ENCODE measurements at regions not wholly inside any gene's neighbourhood (a gene's known extent, or its start where the extent isn't known, plus 50 kb on each side); places are given as distances from the start of the nearest gene placed in this dataset.

DNA sequence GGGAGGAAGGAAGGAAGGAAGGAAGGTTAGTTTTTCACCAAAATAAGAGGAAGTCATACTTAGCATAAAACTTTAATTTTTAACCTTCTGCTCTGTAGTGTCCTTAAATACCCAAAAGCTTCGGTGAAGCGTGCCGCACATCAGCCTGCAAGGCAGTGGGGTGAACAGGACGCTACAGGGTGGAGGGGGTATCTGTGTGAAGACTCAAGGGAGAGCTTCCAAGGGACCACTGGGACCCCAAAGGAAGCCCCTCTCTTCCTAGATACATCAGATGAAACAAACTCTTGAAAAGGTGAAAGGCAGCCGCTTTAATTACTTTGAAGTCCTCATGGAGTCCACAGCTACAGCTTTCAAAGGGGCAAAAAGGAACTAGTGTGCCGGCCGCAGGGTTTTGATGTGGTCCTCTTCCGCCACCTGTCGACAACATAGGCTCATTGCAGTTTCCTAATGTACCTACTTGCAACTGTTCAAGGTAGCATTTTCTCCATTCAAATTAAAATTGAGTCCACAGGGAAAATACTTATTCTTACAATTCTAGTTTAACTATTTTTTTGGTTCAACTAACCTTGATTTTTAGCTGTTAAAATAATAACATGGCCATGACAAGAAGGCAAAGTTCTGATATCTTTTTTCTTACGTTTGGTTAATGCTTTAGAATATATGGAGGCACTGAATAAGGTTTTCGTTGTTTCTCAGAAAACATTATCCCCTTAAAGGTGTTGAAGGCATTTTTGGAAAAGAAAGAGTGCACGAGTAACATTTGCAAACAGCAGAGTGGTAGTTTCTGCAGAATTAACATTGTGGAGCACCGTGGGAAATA, 135.0 kb upstream of the RIPOR2 start:
- H3K9me3 Mint-ChIP-seq, result peaks cover 0 to 1% of the 10 kb centered on the region in 2 donors
- ATAC-seq (replicated peaks) (peak; percentile 94 to 95), DNase-seq (peak; percentile 71)
- no peaks in the 10 kb centered on the region for H3K36me3 Mint-ChIP-seq
- peak overlapping the region; percentile 83 to 85 for H3K4me3 Mint-ChIP-seq
- H3K27me3 Mint-ChIP-seq, result no peaks in the 10 kb centered on the region
- peak overlapping the region; percentile 94 for H3K27ac Mint-ChIP-seq
- peaks cover 3 to 5% of the 10 kb centered on the region in 2 donors for H3K4me1 Mint-ChIP-seq

DNA sequence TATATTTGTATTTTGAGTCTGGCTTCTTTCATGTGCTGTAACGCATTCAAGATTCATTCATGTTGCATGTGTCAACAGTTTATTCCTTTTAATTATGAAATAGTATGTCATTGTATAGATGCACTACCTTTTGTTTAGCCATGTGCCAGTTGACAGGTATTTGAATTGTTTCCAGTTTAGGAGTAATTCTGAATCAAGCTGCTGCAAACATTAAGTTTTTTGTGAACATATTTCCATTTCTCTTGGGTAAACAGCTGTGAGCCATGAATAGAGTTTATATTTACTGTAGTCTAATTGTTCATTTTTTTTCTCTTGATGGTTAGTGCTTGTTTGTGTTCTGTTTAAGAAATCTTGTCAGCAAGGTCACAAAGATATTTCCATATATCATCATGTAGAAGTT, 142.4 kb upstream of the RIPOR2 start:
- no peak for DNase-seq
- Mint-ChIP-seq H3K36me3 (peaks cover 0 to 4% of the 10 kb centered on the region in 2 donors), H3K27me3 (no peaks in the 10 kb centered on the region), H3K9me3 (no peaks in the 10 kb centered on the region), H3K4me3 (no peak overlapping the region), H3K4me1 (peaks cover 4 to 5% of the 10 kb centered on the region in 2 donors), H3K27ac (no peak overlapping the region)
- ATAC-seq (replicated peaks), result no peak

DNA sequence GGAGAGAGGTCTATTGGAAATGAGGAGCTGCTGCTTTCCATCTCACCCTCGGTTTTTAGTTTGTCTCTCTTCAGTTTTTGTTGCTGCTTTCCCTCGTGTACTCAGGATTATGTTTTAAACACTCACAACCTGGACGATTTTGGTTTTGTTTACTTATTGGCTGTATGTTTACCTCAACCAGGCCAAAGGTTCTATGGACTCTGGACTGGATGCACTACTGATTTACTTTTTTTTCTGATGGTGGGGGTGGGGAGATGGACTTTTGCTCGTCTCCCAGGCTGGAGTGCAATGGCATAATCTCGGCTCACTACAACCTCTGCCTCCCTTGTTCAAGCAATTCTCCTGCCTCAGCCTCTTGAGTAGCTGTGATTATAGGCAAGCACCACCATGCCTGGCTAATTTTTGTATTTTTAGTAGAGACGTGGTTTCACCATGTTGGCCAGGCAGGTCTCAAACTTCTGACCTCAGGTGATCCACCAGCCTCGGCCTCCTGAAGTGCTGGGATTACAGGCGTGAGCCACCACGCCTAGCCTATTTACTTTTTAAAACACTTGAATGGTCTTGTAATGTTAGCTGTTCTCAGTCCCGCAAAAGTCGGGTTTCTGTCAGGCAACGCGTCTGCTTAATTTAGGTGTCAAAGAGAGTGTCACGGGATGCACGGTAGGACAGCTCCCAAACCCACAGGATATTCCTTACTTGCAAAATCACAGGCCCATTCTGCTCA, 148.2 kb upstream of the RIPOR2 start:
- ATAC-seq (replicated peaks), result no peak
- Mint-ChIP-seq H3K4me1 (peaks cover 5 to 6% of the 10 kb centered on the region in 2 donors), H3K9me3 (no peaks in the 10 kb centered on the region), H3K27me3 (no peaks in the 10 kb centered on the region), H3K36me3 (peaks cover 1 to 4% of the 10 kb centered on the region in 2 donors), H3K27ac (no peak overlapping the region), H3K4me3 (no peak overlapping the region)
- DNase-seq, result no peak

DNA sequence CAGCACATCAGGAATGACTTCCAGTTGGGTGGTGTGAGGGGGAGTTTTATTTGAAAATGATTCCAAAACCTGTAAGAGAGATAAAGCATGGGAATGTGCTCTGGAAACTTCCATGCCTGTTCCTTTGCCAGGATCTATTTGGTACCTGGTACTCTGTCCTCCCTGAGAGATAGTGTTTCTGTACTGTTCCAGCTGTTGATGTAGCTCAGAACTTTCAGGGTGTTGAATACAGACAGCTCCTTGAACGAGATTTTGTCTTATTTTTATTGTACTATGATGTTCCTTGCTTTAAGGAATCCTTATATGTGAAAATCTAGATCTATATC, 148.7 kb upstream of the RIPOR2 start:
- DNase-seq, result no peak
- Mint-ChIP-seq H3K9me3 (no peaks in the 10 kb centered on the region), H3K27me3 (no peaks in the 10 kb centered on the region), H3K36me3 (peaks cover 3 to 7% of the 10 kb centered on the region in 2 donors), H3K4me1 (peaks cover 9 to 10% of the 10 kb centered on the region in 2 donors), H3K4me3 (no peak overlapping the region), H3K27ac (no peak overlapping the region)
- no peak for ATAC-seq (replicated peaks)

DNA sequence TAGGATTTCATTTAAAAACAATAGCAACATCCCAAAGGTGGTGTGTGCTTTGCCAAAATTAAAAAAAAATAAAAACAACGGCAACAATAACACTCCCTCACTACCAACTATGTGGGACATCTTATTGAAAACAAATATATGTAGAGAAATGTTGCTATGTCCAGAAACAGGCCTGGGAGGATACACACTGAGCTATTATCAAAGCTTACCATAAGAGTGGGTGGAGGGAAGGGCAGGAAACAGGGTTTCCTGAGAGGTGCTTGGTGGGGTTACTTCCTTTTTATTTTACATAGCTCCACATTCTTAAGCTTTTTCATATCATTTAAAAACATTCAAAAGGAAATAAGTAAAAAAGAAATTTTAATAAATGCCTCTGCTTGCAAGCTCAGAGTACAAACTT, 150.0 kb upstream of the RIPOR2 start:
- Mint-ChIP-seq H3K36me3 (peaks cover 4 to 7% of the 10 kb centered on the region in 2 donors), H3K4me3 (no peak overlapping the region), H3K4me1 (peaks cover 8 to 13% of the 10 kb centered on the region in 2 donors), H3K27ac (no peak overlapping the region), H3K9me3 (no peaks in the 10 kb centered on the region), H3K27me3 (no peaks in the 10 kb centered on the region)
- peak; percentile 76 to 78 for ATAC-seq (replicated peaks)
- no peak for DNase-seq

DNA sequence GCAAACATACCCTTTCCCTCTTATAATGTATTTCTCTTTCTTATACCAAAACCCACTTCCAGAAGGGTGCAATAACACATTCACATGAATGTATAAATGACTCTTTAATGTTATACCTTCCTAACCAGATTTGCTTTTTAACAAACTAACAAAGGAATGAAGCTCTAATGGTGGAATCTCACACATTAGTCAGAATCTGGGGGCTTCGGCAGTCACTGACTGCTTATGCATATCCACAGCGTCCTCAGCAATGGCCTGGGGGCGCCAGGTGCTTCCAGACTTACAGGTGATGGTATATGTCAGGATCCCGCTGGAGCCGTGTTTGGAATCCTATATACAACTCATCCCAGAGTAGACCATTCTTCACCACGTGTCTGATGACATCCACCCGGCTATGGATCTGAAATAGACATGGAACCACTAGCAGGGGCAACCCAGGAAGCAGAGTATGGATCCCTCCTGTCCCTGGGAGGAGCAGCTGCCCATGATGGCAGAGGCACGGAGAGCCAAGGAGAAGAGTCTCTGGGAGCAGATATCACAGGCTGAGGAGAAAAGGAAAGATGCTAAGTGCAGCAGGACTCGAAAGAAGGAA, 150.8 kb upstream of the RIPOR2 start:
- Mint-ChIP-seq H3K9me3 (no peaks in the 10 kb centered on the region), H3K4me3 (no peak overlapping the region), H3K27me3 (no peaks in the 10 kb centered on the region), H3K36me3 (peaks cover 4 to 7% of the 10 kb centered on the region in 2 donors), H3K27ac (no peak overlapping the region), H3K4me1 (peaks cover 7 to 13% of the 10 kb centered on the region in 2 donors)
- DNase-seq, result no peak
- ATAC-seq (replicated peaks), result no peak

DNA sequence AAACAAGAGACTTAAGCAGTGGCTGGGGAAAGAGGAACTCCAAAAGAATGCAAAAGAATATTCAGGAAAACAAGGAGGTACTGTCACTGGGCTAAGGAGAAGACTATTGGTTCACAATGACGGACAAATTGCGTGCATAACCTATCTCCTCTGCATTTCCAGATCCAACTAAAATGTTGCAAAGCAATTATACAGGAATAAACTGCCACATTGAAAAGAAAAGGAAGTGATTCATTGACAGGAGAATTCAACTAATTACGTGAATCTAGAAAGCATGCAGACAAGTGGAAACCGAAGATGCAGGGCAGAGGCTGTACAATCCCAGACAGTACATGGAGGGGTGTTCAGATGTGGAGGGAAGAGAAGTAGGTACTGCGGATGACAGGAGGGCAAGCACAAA, 152.8 kb upstream of the RIPOR2 start:
- Mint-ChIP-seq H3K36me3 (peaks cover 12% of the 10 kb centered on the region in 2 donors), H3K4me1 (peaks cover 7 to 13% of the 10 kb centered on the region in 2 donors), H3K4me3 (no peak overlapping the region)

DNA sequence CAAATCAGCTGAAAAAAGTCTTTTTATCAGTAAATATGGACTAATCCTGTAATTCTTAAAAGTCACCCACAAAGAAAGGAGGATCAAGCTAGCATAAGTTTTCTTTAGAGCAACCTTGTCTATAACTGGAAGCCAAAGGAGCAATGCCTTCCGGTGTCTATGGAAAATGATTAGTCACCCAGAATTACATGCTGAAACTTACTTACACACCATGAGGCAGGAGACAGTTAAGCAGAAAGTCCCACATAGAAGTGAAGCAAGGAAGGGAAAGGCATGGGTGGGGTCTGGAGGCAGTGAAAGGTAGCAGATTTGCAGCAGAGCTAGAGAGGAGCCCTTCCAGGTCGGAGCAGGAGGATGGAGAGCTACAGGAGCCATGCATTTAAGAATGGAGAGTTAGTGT, 153.7 kb upstream of the RIPOR2 start:
- ATAC-seq (replicated peaks) (no peak), DNase-seq (no peak)
- Mint-ChIP-seq H3K4me1 (peaks cover 7 to 13% of the 10 kb centered on the region in 2 donors), H3K36me3 (peaks cover 12 to 13% of the 10 kb centered on the region in 2 donors), H3K27ac (no peak overlapping the region), H3K9me3 (no peaks in the 10 kb centered on the region), H3K4me3 (no peak overlapping the region), H3K27me3 (no peaks in the 10 kb centered on the region)

More for the DNA sequence above, 152.8 kb upstream of the RIPOR2 start:
- Mint-ChIP-seq H3K9me3 (no peaks in the 10 kb centered on the region), H3K27ac (no peak overlapping the region), H3K27me3 (no peaks in the 10 kb centered on the region)
- DNase-seq, result no peak
- no peak for ATAC-seq (replicated peaks)

DNA sequence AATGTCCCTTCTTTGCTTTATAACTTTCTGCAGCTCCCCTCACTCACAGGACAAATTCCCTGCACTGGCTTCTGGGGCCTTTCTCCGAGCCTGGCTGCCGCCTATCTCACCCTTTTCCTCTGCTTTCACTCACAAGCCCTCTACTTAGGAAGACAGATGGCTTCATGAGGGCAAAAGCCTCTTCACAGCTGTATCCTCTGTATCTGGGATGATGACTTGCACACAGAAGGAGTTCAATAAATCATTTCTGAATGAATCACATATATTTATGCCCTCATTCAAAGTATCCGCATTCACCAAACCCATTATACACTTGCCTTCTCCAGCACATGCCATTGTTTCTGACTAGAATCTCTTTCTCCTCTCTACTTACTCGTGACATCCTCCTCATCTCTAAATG, 159.0 kb upstream of the RIPOR2 start:
- H3K36me3 Mint-ChIP-seq, result peaks cover 18 to 24% of the 10 kb centered on the region in 2 donors
- peaks cover 0 to 1% of the 10 kb centered on the region in 2 donors for H3K4me1 Mint-ChIP-seq
- H3K27ac Mint-ChIP-seq, result no peak overlapping the region
- H3K9me3 Mint-ChIP-seq, result no peaks in the 10 kb centered on the region
- no peak for ATAC-seq (replicated peaks)
- no peak for DNase-seq
- no peak overlapping the region for H3K4me3 Mint-ChIP-seq
- no peaks in the 10 kb centered on the region for H3K27me3 Mint-ChIP-seq

DNA sequence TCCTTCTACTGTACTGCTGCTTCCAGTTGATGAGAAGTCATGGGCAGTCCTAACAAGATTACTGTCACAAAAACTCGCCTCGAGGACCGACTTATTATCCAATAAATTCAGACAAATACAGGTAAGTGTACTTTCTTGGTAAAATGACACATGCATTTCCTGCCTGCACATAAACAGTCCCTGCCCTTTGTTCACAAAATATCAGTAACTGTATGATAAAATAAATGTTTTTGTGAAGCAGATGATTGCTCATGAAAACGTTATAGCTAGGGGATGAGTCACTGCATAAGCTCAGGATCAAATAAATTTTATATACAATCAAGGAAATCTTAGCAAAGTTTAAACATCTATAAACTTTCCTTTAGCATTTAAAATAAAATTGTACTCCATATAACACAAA, 164.5 kb upstream of the RIPOR2 start:
- H3K9me3 Mint-ChIP-seq, result no peaks in the 10 kb centered on the region
- DNase-seq, result no peak
- H3K4me3 Mint-ChIP-seq, result no peak overlapping the region
- no peak overlapping the region for H3K27ac Mint-ChIP-seq
- no peaks in the 10 kb centered on the region for H3K27me3 Mint-ChIP-seq
- ATAC-seq (replicated peaks), result no peak
- H3K36me3 Mint-ChIP-seq, result peaks cover 3 to 16% of the 10 kb centered on the region in 2 donors
- H3K4me1 Mint-ChIP-seq, result no peaks in the 10 kb centered on the region

DNA sequence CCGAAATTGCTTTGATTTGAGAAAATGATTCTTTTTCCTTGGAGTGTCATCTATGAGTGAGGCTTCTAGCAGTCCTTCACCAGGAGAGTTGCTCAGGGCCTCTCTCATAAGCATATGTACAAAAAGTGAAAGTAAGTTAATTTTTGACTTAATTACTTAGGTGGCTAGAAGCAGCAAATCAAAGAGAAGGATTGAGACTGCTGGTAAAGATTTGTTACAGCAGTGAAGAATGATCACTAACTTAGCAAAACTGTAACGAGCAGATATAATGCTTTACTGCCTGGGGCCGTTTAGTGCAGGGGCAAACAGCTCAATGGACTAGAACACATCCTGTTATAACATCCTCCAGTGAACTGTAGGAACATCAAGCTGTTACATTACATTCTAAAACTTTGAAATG, 167.8 kb upstream of the RIPOR2 start:
- Mint-ChIP-seq H3K9me3 (no peaks in the 10 kb centered on the region), H3K27me3 (no peaks in the 10 kb centered on the region), H3K4me1 (peaks cover 13 to 24% of the 10 kb centered on the region in 2 donors), H3K4me3 (no peak overlapping the region), H3K36me3 (peaks cover 16 to 42% of the 10 kb centered on the region in 2 donors), H3K27ac (no peak overlapping the region)
- no peak for DNase-seq
- no peak for ATAC-seq (replicated peaks)

DNA sequence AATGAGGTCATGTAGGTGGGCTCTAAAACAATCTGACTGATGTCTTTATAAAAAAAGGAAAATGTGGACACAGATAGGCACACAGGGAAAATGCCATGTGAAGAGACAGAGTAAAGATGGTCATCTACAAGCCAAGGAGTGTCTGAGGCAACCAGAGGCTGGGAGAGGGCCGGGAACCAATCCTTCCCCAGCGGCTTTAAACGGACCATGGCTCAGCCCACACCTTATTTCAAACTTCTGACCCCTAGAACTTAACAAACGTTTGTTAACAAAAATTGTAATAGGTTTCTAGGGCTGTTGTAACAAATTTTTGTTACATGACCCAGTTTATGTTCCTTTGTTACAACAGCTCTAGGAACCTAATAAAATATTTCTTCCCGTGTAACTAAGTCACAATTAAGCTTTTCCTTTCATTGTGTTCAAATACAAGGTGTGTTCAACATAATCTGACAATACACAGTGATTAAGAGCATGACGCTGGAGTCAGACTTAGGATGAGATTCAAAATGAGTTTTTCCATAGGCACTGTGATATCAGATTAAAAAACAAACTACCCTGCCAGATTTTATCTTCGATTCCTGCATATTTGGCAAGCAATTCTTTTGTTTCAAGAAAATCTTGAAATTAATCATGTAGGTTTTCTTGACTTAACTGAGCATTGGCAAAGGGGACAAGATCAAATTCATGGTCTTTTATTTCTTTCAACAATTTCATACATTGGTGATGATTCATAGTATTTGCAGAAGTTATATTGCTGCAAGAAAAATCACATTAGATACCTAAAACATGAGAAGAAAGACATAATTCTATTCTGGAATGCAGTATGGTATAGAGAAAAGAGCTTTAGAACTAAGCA, 169.5 kb upstream of the RIPOR2 start:
- no peak for ATAC-seq (replicated peaks)
- H3K9me3 Mint-ChIP-seq, result no peaks in the 10 kb centered on the region
- H3K36me3 Mint-ChIP-seq, result peaks cover 20 to 48% of the 10 kb centered on the region in 2 donors
- no peak for DNase-seq
- H3K4me3 Mint-ChIP-seq, result no peak overlapping the region
- H3K27me3 Mint-ChIP-seq, result no peaks in the 10 kb centered on the region
- H3K27ac Mint-ChIP-seq, result no peak overlapping the region
- peaks cover 13 to 24% of the 10 kb centered on the region in 2 donors for H3K4me1 Mint-ChIP-seq

DNA sequence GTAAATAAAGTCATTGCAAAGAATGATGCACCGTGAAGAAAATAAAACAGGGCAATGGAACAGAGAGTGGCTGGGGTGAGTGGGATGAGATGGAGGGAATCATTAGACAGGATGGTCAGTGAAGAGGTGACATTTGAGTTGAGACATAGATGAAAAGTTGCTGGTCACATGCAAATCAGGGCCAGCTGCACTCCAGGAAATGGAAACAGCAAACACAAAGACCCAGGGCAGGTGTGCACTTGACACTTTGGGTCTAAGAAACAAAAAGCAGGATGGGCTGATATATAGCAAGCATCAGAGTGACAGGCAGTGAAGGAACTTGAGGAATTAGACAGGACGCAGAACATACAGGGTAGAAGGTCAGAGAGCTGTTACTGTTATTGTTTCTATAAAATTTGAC, 171.5 kb upstream of the RIPOR2 start:
- no peaks in the 10 kb centered on the region for H3K9me3 Mint-ChIP-seq
- H3K27me3 Mint-ChIP-seq, result no peaks in the 10 kb centered on the region
- peaks cover 13 to 24% of the 10 kb centered on the region in 2 donors for H3K4me1 Mint-ChIP-seq
- DNase-seq (no peak), ATAC-seq (replicated peaks) (no peak)
- H3K27ac Mint-ChIP-seq, result no peak overlapping the region
- H3K4me3 Mint-ChIP-seq, result no peak overlapping the region
- H3K36me3 Mint-ChIP-seq, result peaks cover 20 to 51% of the 10 kb centered on the region in 2 donors

DNA sequence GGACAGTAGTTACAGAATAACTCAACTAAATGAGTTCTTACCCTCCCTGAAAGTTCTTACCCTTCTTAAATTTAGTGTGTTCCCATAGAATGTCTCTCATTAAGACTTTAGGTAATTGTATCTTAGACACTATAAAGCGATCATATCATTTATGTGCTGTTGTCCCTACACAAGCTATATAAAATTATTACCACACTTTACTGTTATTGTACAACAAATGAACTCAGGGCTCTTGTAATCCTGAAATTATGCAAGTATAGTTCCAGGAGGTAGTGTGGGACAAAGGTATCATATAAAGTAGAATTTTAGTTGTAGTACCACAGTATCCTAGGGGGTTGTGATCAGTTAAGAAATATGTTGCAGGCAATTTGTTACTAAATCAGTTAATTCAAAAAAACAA, 167.4 kb upstream of the CARMIL1 start:
- peaks cover 5 to 14% of the 10 kb centered on the region in 2 donors for H3K4me1 Mint-ChIP-seq
- no peak for DNase-seq
- H3K27ac Mint-ChIP-seq, result no peak overlapping the region
- H3K36me3 Mint-ChIP-seq, result peaks cover 27 to 52% of the 10 kb centered on the region in 2 donors
- no peaks in the 10 kb centered on the region for H3K27me3 Mint-ChIP-seq
- H3K4me3 Mint-ChIP-seq, result no peak overlapping the region
- H3K9me3 Mint-ChIP-seq, result no peaks in the 10 kb centered on the region
- no peak for ATAC-seq (replicated peaks)

Measured in stimulated activated naive B cell treated with anti-CD40 and anti-IgM and Interleukin-4, amounts not matched to agents 10 μg/mL and 1 μg/mL and 100 μg/mL, for 72 hours (primary cell).